CD4-positive, alpha-beta T cell treated with Interleukin-2 at 100 ng/mL for 4 hours (primary cell): ENCODE measurements at regions not wholly inside any gene's neighbourhood (a gene's known extent, or its start where the extent isn't known, plus 50 kb on each side); places are given as distances from the start of the nearest gene placed in this dataset.
"Not testable (repeated sequence)": the region's sequence is repeated elsewhere in the genome, so short reads cannot be mapped to it uniquely, and the experiment has no call there.

Source experiments
- DNase-seq: peaks from one replicate; pipeline ENCODE4 v3.0.0-alpha.2; 2020; ENCODE audit warnings: low spot score

- no peak for DNase-seq
Measured at GRCh38 chr14:83559721-83560120, 1970.2 kb upstream of the FLRT2 start.

GRCh38 chr14:83561261-83561660 is 1968.7 kb upstream of the FLRT2 start:
- no peak for DNase-seq

- no peak for DNase-seq
Measured at GRCh38 chr14:83566567-83566966, 1963.4 kb upstream of the FLRT2 start.

GRCh38 chr14:83568141-83568540 is 1961.8 kb upstream of the FLRT2 start:
- DNase-seq, result no peak

- no peak for DNase-seq
Measured at GRCh38 chr14:83575301-83575700, 1954.6 kb upstream of the FLRT2 start.

GRCh38 chr14:83583201-83583600 is 1946.7 kb upstream of the FLRT2 start:
- DNase-seq, result no peak

- no peak for DNase-seq
Measured at GRCh38 chr14:83594874-83595273, 1935.1 kb upstream of the FLRT2 start.

- no peak for DNase-seq
Measured at GRCh38 chr14:83607682-83608081, 1922.3 kb upstream of the FLRT2 start.

GRCh38 chr14:83611491-83611890 is 1918.5 kb upstream of the FLRT2 start:
- no peak for DNase-seq

- DNase-seq, result no peak
Measured at GRCh38 chr14:83611906-83612390, 1918.0 kb upstream of the FLRT2 start.

- no peak for DNase-seq
Measured at GRCh38 chr14:83614956-83615355, 1915.0 kb upstream of the FLRT2 start.

GRCh38 chr14:83624541-83624940 is 1905.4 kb upstream of the FLRT2 start:
- no peak for DNase-seq

- no peak for DNase-seq
Measured at GRCh38 chr14:83632375-83632774, 1897.6 kb upstream of the FLRT2 start.

- no peak for DNase-seq
Measured at GRCh38 chr14:83638748-83639504, 1891.0 kb upstream of the FLRT2 start.

GRCh38 chr14:83639505-83639875 is 1890.5 kb upstream of the FLRT2 start:
- DNase-seq, result not testable (repeated sequence)

- no peak for DNase-seq
Measured at GRCh38 chr14:83646228-83646627, 1883.7 kb upstream of the FLRT2 start.

- no peak for DNase-seq
Measured at GRCh38 chr14:83660597-83660996, 1869.3 kb upstream of the FLRT2 start.

- no peak for DNase-seq
Measured at GRCh38 chr14:83664389-83664788, 1865.6 kb upstream of the FLRT2 start.

GRCh38 chr14:83689265-83689664 is 1840.7 kb upstream of the FLRT2 start:
- no peak for DNase-seq

GRCh38 chr14:83697099-83697498 is 1832.8 kb upstream of the FLRT2 start:
- DNase-seq, result no peak

- DNase-seq, result no peak
Measured at GRCh38 chr14:83702619-83703018, 1827.3 kb upstream of the FLRT2 start.

GRCh38 chr14:83706231-83706954 is 1823.6 kb upstream of the FLRT2 start:
- DNase-seq, result no peak

- DNase-seq, result no peak
Measured at GRCh38 chr14:83707056-83707455, 1822.9 kb upstream of the FLRT2 start.

- no peak for DNase-seq
Measured at GRCh38 chr14:83709116-83709515, 1820.8 kb upstream of the FLRT2 start.
